GM23248 (cell line): ENCODE measurements at regions not wholly inside any gene's neighbourhood (a gene's known extent, or its start where the extent isn't known, plus 50 kb on each side); places are given as distances from the start of the nearest gene placed in this dataset.

ENCODE experiments used
- EZH2 ChIP-seq: fragments of 200-600 bp; sonication (generic); IDR thresholded peaks from 2 replicates; pipeline ENCODE4 v1.6.1; 2018; ENCODE audit warnings: antibody characterized with exemption, mild to moderate bottlenecking; ENCODE audit not compliant: insufficient read depth, poor library complexity, severe bottlenecking
- EZH2phosphoT487 ChIP-seq: fragments of 200-600 bp; sonication (generic); IDR thresholded peaks from 2 replicates; pipeline ENCODE4 v1.6.1; 2018; ENCODE audit warnings: antibody characterized with exemption, moderate library complexity, mild to moderate bottlenecking, low read depth; ENCODE audit not compliant: insufficient read depth

GRCh38 chr10:113420733-113421675, 131.8 kb upstream of the HABP2 start:
- TF ChIP-seq EZH2 (no peak), EZH2phosphoT487 (no peak)
